ENCODE measurements at regions not wholly inside any gene's neighbourhood (a gene's known extent, or its start where the extent isn't known, plus 50 kb on each side); places are given as distances from the start of the nearest gene placed in this dataset.

GRCh38 chr9:2363138-2363745 is 258.3 kb upstream of the VLDLR start:
- H3K4me3 Mint-ChIP-seq = no peak overlapping the region
- DNase-seq (no peak), ATAC-seq (replicated peaks) (no peak)
- no peak overlapping the region for H3K27ac Mint-ChIP-seq
- H3K27me3 Mint-ChIP-seq = peaks cover 5 to 14% of the 10 kb centered on the region in 2 donors
- H3K4me1 Mint-ChIP-seq = no peaks in the 10 kb centered on the region
- no peaks in the 10 kb centered on the region for H3K9me3 Mint-ChIP-seq
- no peaks in the 10 kb centered on the region for H3K36me3 Mint-ChIP-seq

GRCh38 chr9:2363781-2364180 is 257.8 kb upstream of the VLDLR start:
- Mint-ChIP-seq H3K36me3 (no peaks in the 10 kb centered on the region), H3K4me3 (no peak overlapping the region), H3K27me3 (peaks cover 10 to 20% of the 10 kb centered on the region in 2 donors), H3K27ac (no peak overlapping the region), H3K4me1 (no peaks in the 10 kb centered on the region), H3K9me3 (no peaks in the 10 kb centered on the region)
- ATAC-seq (replicated peaks) (no peak), DNase-seq (no peak)

GRCh38 chr9:2367970-2368369 is 253.6 kb upstream of the VLDLR start:
- Mint-ChIP-seq H3K4me1 (no peaks in the 10 kb centered on the region), H3K4me3 (no peak overlapping the region), H3K9me3 (no peaks in the 10 kb centered on the region), H3K27me3 (peaks cover 6 to 10% of the 10 kb centered on the region in 2 donors), H3K36me3 (no peaks in the 10 kb centered on the region), H3K27ac (no peak overlapping the region)
- DNase-seq = no peak
- ATAC-seq (replicated peaks) = peak; percentile 45 to 46

- H3K27me3 Mint-ChIP-seq = peaks cover 3 to 7% of the 10 kb centered on the region in 2 donors
- no peaks in the 10 kb centered on the region for H3K36me3 Mint-ChIP-seq
- DNase-seq (no peak), ATAC-seq (replicated peaks) (no peak)
- no peak overlapping the region for H3K4me3 Mint-ChIP-seq
- H3K27ac Mint-ChIP-seq = no peak overlapping the region
- H3K9me3 Mint-ChIP-seq = peaks cover 7 to 10% of the 10 kb centered on the region in 2 donors
- H3K4me1 Mint-ChIP-seq = no peaks in the 10 kb centered on the region
These were observed 247.9 kb upstream of the VLDLR start for GRCh38 chr9:2373648-2374047.

GRCh38 chr9:2375114-2375513 is 246.5 kb upstream of the VLDLR start:
- H3K27me3 Mint-ChIP-seq = peaks cover 0 to 11% of the 10 kb centered on the region in 2 donors
- DNase-seq = no peak
- H3K9me3 Mint-ChIP-seq = peaks cover 7 to 10% of the 10 kb centered on the region in 2 donors
- H3K36me3 Mint-ChIP-seq = no peaks in the 10 kb centered on the region
- no peak overlapping the region for H3K4me3 Mint-ChIP-seq
- no peak overlapping the region for H3K27ac Mint-ChIP-seq
- ATAC-seq (replicated peaks) = no peak
- H3K4me1 Mint-ChIP-seq = no peaks in the 10 kb centered on the region

- DNase-seq (no peak), ATAC-seq (replicated peaks) (no peak)
- Mint-ChIP-seq H3K27ac (no peak overlapping the region), H3K4me3 (no peak overlapping the region), H3K27me3 (peaks cover 6 to 11% of the 10 kb centered on the region in 2 donors), H3K4me1 (no peaks in the 10 kb centered on the region), H3K36me3 (peaks cover 0 to 2% of the 10 kb centered on the region in 2 donors), H3K9me3 (peaks cover 10 to 12% of the 10 kb centered on the region in 2 donors)
These were observed 244.5 kb upstream of the VLDLR start for GRCh38 chr9:2377117-2377516.

GRCh38 chr9:2377834-2378233 is 243.8 kb upstream of the VLDLR start:
- no peak for ATAC-seq (replicated peaks)
- H3K27me3 Mint-ChIP-seq = peaks cover 11% of the 10 kb centered on the region in 2 donors
- peaks cover 0 to 2% of the 10 kb centered on the region in 2 donors for H3K36me3 Mint-ChIP-seq
- no peak overlapping the region for H3K27ac Mint-ChIP-seq
- H3K4me1 Mint-ChIP-seq = no peaks in the 10 kb centered on the region
- H3K9me3 Mint-ChIP-seq = peaks cover 10 to 12% of the 10 kb centered on the region in 2 donors
- no peak for DNase-seq
- no peak overlapping the region for H3K4me3 Mint-ChIP-seq

- Mint-ChIP-seq H3K4me1 (no peaks in the 10 kb centered on the region), H3K36me3 (peaks cover 0 to 2% of the 10 kb centered on the region in 2 donors), H3K27ac (no peak overlapping the region), H3K27me3 (peaks cover 14 to 15% of the 10 kb centered on the region in 2 donors), H3K4me3 (no peak overlapping the region), H3K9me3 (peaks cover 10 to 12% of the 10 kb centered on the region in 2 donors)
- DNase-seq (no peak), ATAC-seq (replicated peaks) (no peak)
These were observed 243.3 kb upstream of the VLDLR start for GRCh38 chr9:2378266-2378665.

GRCh38 chr9:2378816-2379215 is 242.8 kb upstream of the VLDLR start:
- Mint-ChIP-seq H3K4me1 (no peaks in the 10 kb centered on the region), H3K4me3 (no peak overlapping the region), H3K36me3 (peaks cover 0 to 2% of the 10 kb centered on the region in 2 donors), H3K9me3 (peaks cover 5 to 7% of the 10 kb centered on the region in 2 donors), H3K27ac (no peak overlapping the region), H3K27me3 (peaks cover 11 to 17% of the 10 kb centered on the region in 2 donors)
- DNase-seq (no peak), ATAC-seq (replicated peaks) (no peak)

- ATAC-seq (replicated peaks) = no peak
- Mint-ChIP-seq H3K27me3 (peaks cover 13 to 23% of the 10 kb centered on the region in 2 donors), H3K27ac (no peak overlapping the region), H3K36me3 (peaks cover 0 to 2% of the 10 kb centered on the region in 2 donors), H3K9me3 (peaks cover 6 to 8% of the 10 kb centered on the region in 2 donors), H3K4me1 (no peaks in the 10 kb centered on the region), H3K4me3 (no peak overlapping the region)
- DNase-seq = no peak
These were observed 236.8 kb upstream of the VLDLR start for GRCh38 chr9:2384741-2385140.

GRCh38 chr9:2385746-2386145 is 235.8 kb upstream of the VLDLR start:
- H3K27ac Mint-ChIP-seq = no peak overlapping the region
- no peaks in the 10 kb centered on the region for H3K36me3 Mint-ChIP-seq

GRCh38 chr9:2386566-2386965 is 235.0 kb upstream of the VLDLR start:
- H3K27me3 Mint-ChIP-seq = peaks cover 12 to 18% of the 10 kb centered on the region in 2 donors
- DNase-seq (no peak), ATAC-seq (replicated peaks) (no peak)
- H3K9me3 Mint-ChIP-seq = peaks cover 4 to 6% of the 10 kb centered on the region in 2 donors
- no peaks in the 10 kb centered on the region for H3K36me3 Mint-ChIP-seq
- no peaks in the 10 kb centered on the region for H3K4me1 Mint-ChIP-seq
- H3K27ac Mint-ChIP-seq = no peak overlapping the region
- no peak overlapping the region for H3K4me3 Mint-ChIP-seq

More at GRCh38 chr9:2385746-2386145, 235.8 kb upstream of the VLDLR start:
- H3K4me3 Mint-ChIP-seq = no peak overlapping the region
- peaks cover 4 to 6% of the 10 kb centered on the region in 2 donors for H3K9me3 Mint-ChIP-seq
- peaks cover 12 to 18% of the 10 kb centered on the region in 2 donors for H3K27me3 Mint-ChIP-seq
- DNase-seq = no peak
- no peaks in the 10 kb centered on the region for H3K4me1 Mint-ChIP-seq
- no peak for ATAC-seq (replicated peaks)

GRCh38 chr9:2387166-2387565 is 234.4 kb upstream of the VLDLR start:
- ATAC-seq (replicated peaks) (no peak), DNase-seq (no peak)
- Mint-ChIP-seq H3K36me3 (no peaks in the 10 kb centered on the region), H3K4me3 (no peak overlapping the region), H3K9me3 (peaks cover 4 to 6% of the 10 kb centered on the region in 2 donors), H3K27me3 (peaks cover 12 to 18% of the 10 kb centered on the region in 2 donors), H3K4me1 (no peaks in the 10 kb centered on the region), H3K27ac (no peak overlapping the region)

GRCh38 chr9:2389404-2389803 is 232.2 kb upstream of the VLDLR start:
- no peak overlapping the region for H3K4me3 Mint-ChIP-seq
- ATAC-seq (replicated peaks) (no peak), DNase-seq (no peak)
- no peaks in the 10 kb centered on the region for H3K36me3 Mint-ChIP-seq
- H3K27me3 Mint-ChIP-seq = peaks cover 3 to 6% of the 10 kb centered on the region in 2 donors
- no peak overlapping the region for H3K27ac Mint-ChIP-seq
- H3K4me1 Mint-ChIP-seq = no peaks in the 10 kb centered on the region
- H3K9me3 Mint-ChIP-seq = peaks cover 4 to 6% of the 10 kb centered on the region in 2 donors

GRCh38 chr9:2390028-2390427 is 231.6 kb upstream of the VLDLR start:
- Mint-ChIP-seq H3K27ac (no peak overlapping the region), H3K4me1 (no peaks in the 10 kb centered on the region), H3K27me3 (peaks cover 0 to 6% of the 10 kb centered on the region in 2 donors), H3K4me3 (no peak overlapping the region), H3K36me3 (no peaks in the 10 kb centered on the region), H3K9me3 (peaks cover 4 to 6% of the 10 kb centered on the region in 2 donors)
- ATAC-seq (replicated peaks) (no peak), DNase-seq (no peak)
